Activated CD8-positive, alpha-beta T cell treated with anti-CD3 and anti-CD28 coated beads, Interleukin-2, amount 10 ng/mL, durations not matched to agents 7 days and 5 days (primary cell): ENCODE measurements at regions not wholly inside any gene's neighbourhood (a gene's known extent, or its start where the extent isn't known, plus 50 kb on each side); places are given as distances from the start of the nearest gene placed in this dataset.

Experiments used
- ATAC-seq: fragments of 150-1000 bp; cut with Tn5 transposase; one replicate; pipeline ENCODE4 v1.10.0; 2021; ENCODE audit warnings: moderate library complexity
- CTCF ChIA-PET: fragments of 350-600 bp; sonication (Branson Sonifier 250); formaldehyde crosslinking; loops from one replicate; lab custom pipeline; 2021; ENCODE audit warnings: antibody characterized with exemption; lab: Charles Lee
- POLR2A ChIA-PET: fragments of 350-600 bp; sonication (Branson Sonifier 250); formaldehyde crosslinking; loops from one replicate; lab custom pipeline; 2021; ENCODE audit warnings: antibody characterized with exemption; lab: Charles Lee
- DNase-seq: peaks from one replicate; pipeline ENCODE4 v3.0.0-alpha.2; 2020
- H3K27ac Mint-ChIP-seq: one replicate; pipeline ENCODE4 v1.8.0; 2021; ENCODE audit warnings: mild to moderate bottlenecking, mixed read lengths
- H3K27me3 Mint-ChIP-seq: one replicate; pipeline ENCODE4 v1.8.0; 2021; ENCODE audit warnings: low read depth, mixed read lengths
- H3K36me3 Mint-ChIP-seq: one replicate; pipeline ENCODE4 v1.8.0; 2021; ENCODE audit warnings: low read depth, mixed read lengths
- H3K4me1 Mint-ChIP-seq: one replicate; pipeline ENCODE4 v1.8.0; 2021; ENCODE audit warnings: low read depth, mixed read lengths
- H3K4me3 Mint-ChIP-seq: one replicate; pipeline ENCODE4 v1.8.0; 2021; ENCODE audit warnings: mild to moderate bottlenecking, mixed read lengths
- H3K9me3 Mint-ChIP-seq: one replicate; pipeline ENCODE4 v1.8.0; 2022; ENCODE audit warnings: mixed read lengths; ENCODE audit not compliant: insufficient read depth

- H3K4me3 Mint-ChIP-seq: no peak overlapping the region
- peaks cover 26% of the 10 kb centered on the region for H3K9me3 Mint-ChIP-seq
- H3K36me3 Mint-ChIP-seq: no peaks in the 10 kb centered on the region
- H3K4me1 Mint-ChIP-seq: no peaks in the 10 kb centered on the region
- H3K27me3 Mint-ChIP-seq: no peaks in the 10 kb centered on the region
- ChIA-PET CTCF (no interaction called here), POLR2A (no interaction called here)
- ATAC-seq: no peak
- H3K27ac Mint-ChIP-seq: no peak overlapping the region
- no peak for DNase-seq
These were observed 219.4 kb upstream of the NRXN1 start for GRCh38 chr2:51251356-51251755.

DNA sequence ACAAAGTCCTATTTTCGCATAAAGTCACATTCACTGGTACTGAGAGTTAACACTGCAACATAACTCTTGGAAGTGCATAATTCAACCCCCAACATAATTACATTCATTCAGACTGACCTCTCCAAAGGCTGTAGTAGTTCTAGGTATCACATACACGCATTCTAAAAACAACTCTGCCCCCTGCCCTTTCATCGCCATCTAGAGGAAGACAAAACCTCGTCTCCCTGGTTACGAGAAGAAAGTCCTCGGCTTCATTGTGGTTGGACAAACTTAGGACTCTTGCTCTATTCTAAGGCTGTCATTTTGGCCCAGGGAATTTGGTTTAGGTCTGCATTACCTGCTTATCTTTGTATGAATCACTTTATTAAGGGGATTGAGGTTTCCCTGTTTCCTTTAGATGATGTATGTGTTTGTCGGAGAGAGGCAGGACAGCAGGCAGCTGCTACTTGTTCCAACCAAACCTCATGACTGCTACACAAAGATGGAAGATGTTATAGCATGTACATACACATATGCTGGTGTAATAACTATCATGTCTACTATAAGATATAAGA lies 215.4 kb upstream of the NRXN1 start:
- Mint-ChIP-seq H3K27ac (no peak overlapping the region), H3K36me3 (no peaks in the 10 kb centered on the region), H3K9me3 (peaks cover 8% of the 10 kb centered on the region), H3K4me3 (no peak overlapping the region), H3K4me1 (no peaks in the 10 kb centered on the region), H3K27me3 (no peaks in the 10 kb centered on the region)
- CTCF ChIA-PET: no interaction called here
- no peak for ATAC-seq
- POLR2A ChIA-PET: no interaction called here
- no peak for DNase-seq

DNA sequence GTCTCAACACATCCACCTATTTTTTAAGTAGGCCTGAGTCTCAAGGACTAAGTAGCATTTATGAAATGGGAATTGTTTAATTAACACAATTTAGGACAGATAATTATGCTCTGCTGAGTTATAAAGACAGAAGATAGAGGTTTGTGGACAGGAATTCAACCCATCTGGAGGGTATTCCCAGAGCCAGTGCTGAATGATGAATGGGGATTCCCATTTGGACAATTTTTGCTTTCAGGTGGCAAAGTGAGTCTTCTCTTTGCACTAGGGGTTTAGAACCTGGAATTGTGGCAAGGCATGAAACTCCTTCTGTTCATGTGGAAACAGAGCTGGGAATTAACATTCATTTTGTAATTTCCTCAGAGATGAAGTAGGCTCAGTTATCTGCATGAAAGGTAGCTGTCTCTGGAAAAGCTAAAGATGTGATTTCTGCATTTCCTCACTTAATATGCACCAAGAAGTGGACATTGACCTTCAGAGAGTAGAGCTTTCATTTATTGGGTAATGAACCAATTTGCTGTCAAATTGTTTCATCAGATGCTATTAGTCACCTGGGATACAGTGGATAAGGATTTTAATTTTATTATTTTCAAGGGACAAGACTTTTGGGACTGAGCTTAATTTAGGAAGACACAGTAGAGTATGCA lies 212.1 kb upstream of the NRXN1 start:
- H3K36me3 Mint-ChIP-seq: no peaks in the 10 kb centered on the region
- CTCF ChIA-PET: no interaction called here
- H3K4me1 Mint-ChIP-seq: no peaks in the 10 kb centered on the region
- POLR2A ChIA-PET: no interaction called here
- ATAC-seq (no peak), DNase-seq (no peak)
- H3K4me3 Mint-ChIP-seq: no peak overlapping the region
- H3K27me3 Mint-ChIP-seq: no peaks in the 10 kb centered on the region
- peaks cover 4% of the 10 kb centered on the region for H3K9me3 Mint-ChIP-seq
- no peak overlapping the region for H3K27ac Mint-ChIP-seq

DNA sequence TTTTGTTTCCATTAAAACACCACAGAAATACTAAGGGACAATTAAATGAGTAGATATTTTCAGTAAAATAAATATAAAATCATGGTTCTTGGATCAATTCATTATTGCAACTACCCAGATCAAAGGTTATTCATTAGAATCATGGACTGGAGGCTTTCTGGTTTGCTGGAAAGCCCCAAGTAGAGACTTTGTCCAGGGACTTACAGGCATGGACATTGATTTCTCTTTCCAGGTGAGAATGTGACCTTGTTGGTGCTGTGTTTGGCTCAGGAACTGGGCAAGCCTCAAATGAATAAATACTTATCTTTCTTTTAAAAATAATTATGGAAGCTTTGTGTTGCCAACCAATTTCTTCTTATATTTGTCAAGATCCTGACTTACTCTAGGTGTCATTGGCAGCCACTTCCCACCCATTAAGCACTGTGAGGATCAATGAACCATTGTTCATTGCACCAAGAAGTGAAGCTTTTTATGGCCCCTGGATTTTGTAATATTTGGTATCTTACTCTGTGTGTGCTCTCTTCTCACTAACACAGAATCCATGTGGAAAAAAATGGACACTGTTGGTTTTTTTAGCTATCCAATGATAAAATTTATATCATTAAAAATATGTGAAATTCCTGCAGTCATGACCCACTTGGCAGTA lies 205.8 kb upstream of the NRXN1 start:
- Mint-ChIP-seq H3K4me3 (no peak overlapping the region), H3K4me1 (no peaks in the 10 kb centered on the region), H3K27me3 (no peaks in the 10 kb centered on the region), H3K27ac (no peak overlapping the region), H3K9me3 (peaks cover 14% of the 10 kb centered on the region), H3K36me3 (no peaks in the 10 kb centered on the region)
- ChIA-PET POLR2A (no interaction called here), CTCF (no interaction called here)
- no peak for ATAC-seq
- no peak for DNase-seq

DNA sequence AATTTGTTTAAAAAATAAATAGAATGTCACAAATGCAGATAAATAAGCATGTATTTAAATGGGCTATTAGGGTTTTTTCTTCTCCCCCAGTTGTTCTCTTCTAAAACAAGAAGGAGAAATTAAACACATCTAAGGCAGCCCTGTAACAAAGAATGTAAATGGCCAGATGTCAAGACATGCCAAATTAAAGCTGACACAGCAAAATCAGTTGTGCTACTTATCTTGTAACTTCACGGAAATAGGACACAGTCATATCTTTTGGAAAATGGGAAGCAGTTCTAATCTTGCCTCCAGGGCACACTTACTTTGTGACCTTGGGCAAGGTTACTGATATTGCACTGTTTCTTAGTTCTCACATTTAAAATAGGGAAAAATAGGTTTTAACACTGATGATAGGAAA lies 200.1 kb upstream of the NRXN1 start:
- Mint-ChIP-seq H3K9me3 (peaks cover 23% of the 10 kb centered on the region), H3K4me1 (no peaks in the 10 kb centered on the region), H3K36me3 (no peaks in the 10 kb centered on the region), H3K27ac (no peak overlapping the region), H3K4me3 (no peak overlapping the region), H3K27me3 (no peaks in the 10 kb centered on the region)
- ChIA-PET POLR2A (no interaction called here), CTCF (no interaction called here)
- ATAC-seq: no peak
- no peak for DNase-seq

DNA sequence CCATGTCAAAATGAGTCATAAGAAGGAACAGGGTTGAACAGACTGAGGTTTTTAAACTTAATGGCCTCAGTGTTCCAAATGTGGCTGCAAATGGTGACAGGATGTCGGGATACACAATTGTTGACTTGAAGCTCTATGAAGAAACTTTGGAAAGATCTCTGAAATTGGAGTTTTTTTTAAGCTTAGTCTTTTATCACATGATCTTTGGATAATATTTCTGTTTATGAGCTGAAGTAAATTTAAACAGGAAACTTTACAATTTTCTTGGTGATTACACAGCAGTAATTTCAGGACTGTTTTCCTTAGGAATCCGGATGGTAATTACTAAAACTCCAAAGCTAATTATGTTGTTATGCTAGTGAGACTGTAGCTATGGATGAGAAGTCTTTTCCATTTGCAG lies 199.1 kb upstream of the NRXN1 start:
- DNase-seq (no peak), ATAC-seq (no peak)
- Mint-ChIP-seq H3K27me3 (no peaks in the 10 kb centered on the region), H3K27ac (no peak overlapping the region), H3K36me3 (no peaks in the 10 kb centered on the region), H3K4me3 (no peak overlapping the region), H3K9me3 (peaks cover 26% of the 10 kb centered on the region), H3K4me1 (no peaks in the 10 kb centered on the region)
- CTCF ChIA-PET: no interaction called here
- POLR2A ChIA-PET: no interaction called here

DNA sequence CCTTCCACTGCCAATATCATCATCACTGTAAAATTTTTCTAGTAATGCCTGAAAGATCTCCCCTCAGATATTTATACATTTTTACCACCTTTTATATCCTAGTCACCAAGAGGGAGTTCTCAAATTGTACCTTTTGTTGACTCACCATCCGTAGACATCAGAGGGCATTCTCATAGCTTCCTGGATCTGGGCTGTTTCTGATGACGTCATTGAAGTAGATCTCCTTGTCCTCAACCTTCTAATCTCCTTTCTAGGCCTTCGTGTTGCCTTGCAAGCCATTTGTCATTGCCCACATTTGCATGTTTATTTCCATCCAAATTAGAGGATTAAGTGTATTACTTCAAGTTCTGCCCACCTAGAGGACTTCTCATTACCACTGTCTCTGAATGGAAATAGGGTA lies 193.4 kb upstream of the NRXN1 start:
- DNase-seq: no peak
- Mint-ChIP-seq H3K27me3 (no peaks in the 10 kb centered on the region), H3K27ac (no peak overlapping the region), H3K9me3 (peaks cover 19% of the 10 kb centered on the region), H3K4me1 (no peaks in the 10 kb centered on the region), H3K4me3 (no peak overlapping the region), H3K36me3 (no peaks in the 10 kb centered on the region)
- ATAC-seq: no peak
- ChIA-PET POLR2A (no interaction called here), CTCF (interaction anchor here (1.0 kb wide), 1 partner anchor 19 kb away, joined by 3 read pairs; no protein-coding TSS in a partner anchor)

DNA sequence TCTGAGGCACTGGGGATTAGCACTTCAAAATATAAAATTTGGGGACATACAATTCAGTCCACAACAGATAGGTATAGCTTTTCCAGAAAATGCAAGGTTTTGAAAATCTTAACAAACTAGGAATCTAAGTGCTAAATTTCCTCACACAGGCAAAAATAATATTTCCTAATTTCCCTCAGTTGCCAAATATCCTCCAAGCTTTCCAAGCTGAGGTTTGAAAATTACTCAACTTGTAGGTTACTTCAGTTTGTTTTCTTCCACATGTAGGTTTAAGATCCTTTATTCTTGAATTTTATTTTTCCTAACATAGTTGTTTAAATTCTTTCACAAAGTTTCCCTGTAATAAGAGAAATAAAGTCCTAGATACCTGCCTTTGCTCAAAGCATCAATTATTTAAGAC lies 192.9 kb upstream of the NRXN1 start:
- Mint-ChIP-seq H3K27me3 (no peaks in the 10 kb centered on the region), H3K4me3 (no peak overlapping the region), H3K4me1 (no peaks in the 10 kb centered on the region), H3K36me3 (no peaks in the 10 kb centered on the region), H3K27ac (no peak overlapping the region), H3K9me3 (peaks cover 21% of the 10 kb centered on the region)
- POLR2A ChIA-PET: no interaction called here
- CTCF ChIA-PET: no interaction called here
- DNase-seq (no peak), ATAC-seq (no peak)

GRCh38 chr2:51222106-51222505 lies 190.2 kb upstream of the NRXN1 start:
- Mint-ChIP-seq H3K36me3 (no peaks in the 10 kb centered on the region), H3K27me3 (no peaks in the 10 kb centered on the region), H3K4me1 (no peaks in the 10 kb centered on the region), H3K4me3 (no peak overlapping the region), H3K27ac (no peak overlapping the region), H3K9me3 (peaks cover 19% of the 10 kb centered on the region)
- ChIA-PET CTCF (no interaction called here), POLR2A (no interaction called here)
- ATAC-seq: no peak
- DNase-seq: no peak

DNA sequence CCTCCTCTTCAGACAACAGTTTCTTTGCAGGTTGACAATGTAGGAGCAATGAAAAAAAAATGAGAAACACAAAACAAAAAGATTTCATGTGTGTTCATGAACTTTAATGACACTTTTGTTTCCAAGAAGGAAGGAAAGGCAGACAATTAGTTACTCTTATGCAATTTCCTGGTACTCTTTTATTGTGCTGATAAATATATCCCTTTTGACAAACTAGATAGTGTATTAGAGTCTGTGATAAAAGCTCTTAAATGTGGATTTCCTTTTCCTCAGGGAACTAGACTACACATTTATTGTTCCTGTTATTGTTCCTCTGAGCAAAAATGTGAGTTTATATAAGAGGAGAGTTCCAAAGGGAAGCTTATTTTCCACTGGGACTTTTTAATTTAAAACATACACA lies 188.7 kb upstream of the NRXN1 start:
- H3K9me3 Mint-ChIP-seq: peaks cover 21% of the 10 kb centered on the region
- POLR2A ChIA-PET: no interaction called here
- H3K27me3 Mint-ChIP-seq: no peaks in the 10 kb centered on the region
- H3K36me3 Mint-ChIP-seq: no peaks in the 10 kb centered on the region
- H3K27ac Mint-ChIP-seq: no peak overlapping the region
- CTCF ChIA-PET: no interaction called here
- no peak overlapping the region for H3K4me3 Mint-ChIP-seq
- DNase-seq: no peak
- no peak for ATAC-seq
- no peaks in the 10 kb centered on the region for H3K4me1 Mint-ChIP-seq

DNA sequence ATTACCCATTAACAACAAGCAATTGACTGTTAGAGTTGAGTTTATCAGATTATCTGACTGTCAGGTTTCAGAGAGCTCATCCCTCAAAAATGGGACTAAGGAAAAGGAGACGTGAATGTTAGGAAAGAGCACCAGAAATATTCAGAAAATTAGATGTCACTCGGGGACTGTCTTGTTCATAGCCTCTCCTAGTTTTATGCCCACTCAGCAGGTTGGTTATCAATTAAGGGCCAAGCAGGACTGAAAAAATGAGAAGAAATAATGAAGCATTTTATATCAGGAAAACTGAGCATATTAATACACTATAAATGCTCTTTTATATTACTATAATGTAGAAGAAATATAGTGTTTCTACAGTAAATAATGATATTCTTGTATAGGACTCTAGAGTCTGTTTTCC lies 188.1 kb upstream of the NRXN1 start:
- H3K27ac Mint-ChIP-seq: no peak overlapping the region
- ChIA-PET POLR2A (no interaction called here), CTCF (no interaction called here)
- ATAC-seq (no peak), DNase-seq (no peak)
- H3K4me1 Mint-ChIP-seq: no peaks in the 10 kb centered on the region
- no peaks in the 10 kb centered on the region for H3K27me3 Mint-ChIP-seq
- H3K9me3 Mint-ChIP-seq: peaks cover 22% of the 10 kb centered on the region
- no peak overlapping the region for H3K4me3 Mint-ChIP-seq
- H3K36me3 Mint-ChIP-seq: no peaks in the 10 kb centered on the region

DNA sequence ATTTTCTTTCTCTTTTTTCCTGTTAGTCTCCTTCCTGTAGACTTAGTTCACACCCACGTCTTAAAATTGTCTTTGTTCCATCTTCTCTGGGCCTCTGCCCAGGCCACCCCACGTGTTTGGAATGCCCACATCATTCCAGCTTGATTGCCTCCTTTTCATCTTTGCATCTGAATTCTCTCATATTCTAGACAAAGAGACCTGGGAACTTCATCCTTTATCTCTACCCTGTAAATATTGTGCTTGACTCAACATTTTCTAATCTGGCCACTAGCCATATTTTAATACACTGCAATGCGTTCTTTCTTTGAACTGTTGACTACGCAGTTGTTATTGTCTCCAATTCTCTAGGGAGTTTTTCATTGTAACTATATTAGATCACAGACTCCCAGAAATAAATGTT lies 187.5 kb upstream of the NRXN1 start:
- Mint-ChIP-seq H3K36me3 (no peaks in the 10 kb centered on the region), H3K27me3 (no peaks in the 10 kb centered on the region), H3K9me3 (peaks cover 22% of the 10 kb centered on the region), H3K27ac (no peak overlapping the region), H3K4me3 (no peak overlapping the region), H3K4me1 (no peaks in the 10 kb centered on the region)
- ATAC-seq (no peak), DNase-seq (no peak)
- CTCF ChIA-PET: no interaction called here
- POLR2A ChIA-PET: no interaction called here
